ENCODE measurements at regions not wholly inside any gene's neighbourhood (a gene's known extent, or its start where the extent isn't known, plus 50 kb on each side); places are given as distances from the start of the nearest gene placed in this dataset.

DNA sequence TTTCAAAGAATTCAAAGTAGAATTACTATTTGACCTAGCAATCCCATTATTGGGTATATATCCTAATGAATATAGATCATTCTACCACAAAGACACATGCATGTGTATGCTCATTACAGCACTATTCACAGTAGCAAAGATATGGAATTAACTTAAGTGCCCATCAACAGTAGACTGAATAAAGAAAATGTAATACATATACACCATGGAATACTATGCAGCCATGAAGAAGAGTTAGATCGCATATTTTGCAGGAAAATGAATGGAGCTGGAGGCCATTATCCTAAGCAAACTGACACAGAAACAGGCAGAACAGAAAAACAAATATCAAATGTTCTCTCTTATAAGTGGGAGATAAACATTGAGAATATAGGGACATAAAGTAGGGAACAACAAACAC, 519.2 kb upstream of the REG3G start:
- no peak for TF ChIP-seq MYC (IDR thresholded peaks at IDR 0.05; ENCODE audit: low read depth, low read length)
- TF ChIP-seq POLR2A (IDR thresholded peaks at IDR 0.05; ENCODE audit: extremely low read depth, insufficient read length), result no peak
- TF ChIP-seq, protein P1, sequence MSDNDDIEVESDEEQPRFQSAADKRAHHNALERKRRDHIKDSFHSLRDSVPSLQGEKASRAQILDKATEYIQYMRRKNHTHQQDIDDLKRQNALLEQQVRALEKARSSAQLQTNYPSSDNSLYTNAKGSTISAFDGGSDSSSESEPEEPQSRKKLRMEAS (IDR thresholded peaks at IDR 0.05; ENCODE audit: low read depth, low read length), result no peak
- TF ChIP-seq, protein P2, sequence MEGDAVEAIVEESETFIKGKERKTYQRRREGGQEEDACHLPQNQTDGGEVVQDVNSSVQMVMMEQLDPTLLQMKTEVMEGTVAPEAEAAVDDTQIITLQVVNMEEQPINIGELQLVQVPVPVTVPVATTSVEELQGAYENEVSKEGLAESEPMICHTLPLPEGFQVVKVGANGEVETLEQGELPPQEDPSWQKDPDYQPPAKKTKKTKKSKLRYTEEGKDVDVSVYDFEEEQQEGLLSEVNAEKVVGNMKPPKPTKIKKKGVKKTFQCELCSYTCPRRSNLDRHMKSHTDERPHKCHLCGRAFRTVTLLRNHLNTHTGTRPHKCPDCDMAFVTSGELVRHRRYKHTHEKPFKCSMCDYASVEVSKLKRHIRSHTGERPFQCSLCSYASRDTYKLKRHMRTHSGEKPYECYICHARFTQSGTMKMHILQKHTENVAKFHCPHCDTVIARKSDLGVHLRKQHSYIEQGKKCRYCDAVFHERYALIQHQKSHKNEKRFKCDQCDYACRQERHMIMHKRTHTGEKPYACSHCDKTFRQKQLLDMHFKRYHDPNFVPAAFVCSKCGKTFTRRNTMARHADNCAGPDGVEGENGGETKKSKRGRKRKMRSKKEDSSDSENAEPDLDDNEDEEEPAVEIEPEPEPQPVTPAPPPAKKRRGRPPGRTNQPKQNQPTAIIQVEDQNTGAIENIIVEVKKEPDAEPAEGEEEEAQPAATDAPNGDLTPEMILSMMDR (IDR thresholded peaks at IDR 0.05; ENCODE audit: low read depth, low read length), result no peak
- H3K4me3 ChIP-seq (ENCODE audit: low read depth, low read length), result no peak overlapping the region

DNA sequence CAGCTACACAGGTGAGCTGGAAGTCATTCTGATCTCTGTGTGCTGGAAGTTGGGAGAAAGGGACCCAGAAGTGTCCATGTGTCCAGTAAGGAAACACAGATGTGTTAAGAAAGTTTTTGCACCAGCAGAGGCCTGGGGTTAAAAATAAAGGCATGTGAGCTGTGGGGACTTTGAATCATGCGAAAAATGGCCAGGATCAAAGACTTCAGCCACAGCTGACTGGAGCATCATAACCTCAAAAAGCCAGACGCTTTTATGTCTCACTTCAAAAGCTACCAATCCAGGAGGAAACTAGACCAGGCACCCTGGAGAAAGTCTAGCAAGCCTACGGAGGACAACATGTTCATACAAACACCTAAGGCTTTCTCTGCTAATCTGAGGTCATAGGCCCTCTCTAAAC, 503.6 kb upstream of the REG3G start:
- TF ChIP-seq MYC (IDR thresholded peaks at IDR 0.05; ENCODE audit: low read depth, low read length) (no peak), POLR2A (IDR thresholded peaks at IDR 0.05; ENCODE audit: extremely low read depth, insufficient read length) (no peak)
- TF ChIP-seq, protein P2 (IDR thresholded peaks at IDR 0.05; ENCODE audit: low read depth, low read length), result no peak
- TF ChIP-seq, protein P1 (IDR thresholded peaks at IDR 0.05; ENCODE audit: low read depth, low read length), result no peak
- no peak for DNase-seq (ENCODE audit: low read depth)

More for the DNA sequence above, 519.2 kb upstream of the REG3G start:
- no peak for DNase-seq (ENCODE audit: low read depth)

DNA sequence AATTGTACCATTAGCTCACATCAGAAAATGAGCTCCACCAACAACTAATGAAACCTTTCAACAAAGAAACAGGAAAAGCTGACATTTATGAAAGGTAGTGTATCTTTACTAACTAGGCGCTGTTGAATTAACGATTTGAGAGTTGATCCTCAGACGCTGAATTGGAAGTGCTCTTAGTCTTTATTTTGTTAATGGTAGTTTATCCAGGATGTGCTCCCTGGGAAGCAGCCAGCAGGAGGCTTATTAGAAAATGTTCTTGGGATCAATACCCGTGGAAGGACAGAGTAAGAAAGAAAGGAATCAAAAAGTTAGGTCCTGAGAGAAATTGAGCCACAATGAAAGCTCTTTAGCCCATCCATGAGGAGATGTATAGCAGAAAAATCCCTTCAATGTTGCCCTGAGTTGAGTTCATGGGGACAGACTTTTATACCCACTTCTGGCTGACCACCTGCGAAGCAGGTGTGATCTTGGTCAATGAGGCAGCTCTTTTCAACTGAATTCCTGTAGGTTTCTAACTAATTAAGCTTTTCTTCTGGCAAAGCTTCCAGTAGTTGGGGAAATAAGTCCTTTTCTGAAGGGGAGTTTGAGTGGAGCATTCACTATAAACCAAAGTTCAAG, 492.6 kb upstream of the REG3G start:
- DNase-seq (ENCODE audit: low read depth), result no peak
- TF ChIP-seq, protein P2 (IDR thresholded peaks at IDR 0.05; ENCODE audit: low read depth, low read length), result no peak
- no peak for TF ChIP-seq MYC (IDR thresholded peaks at IDR 0.05; ENCODE audit: low read depth, low read length)
- TF ChIP-seq, protein P1 (IDR thresholded peaks at IDR 0.05; ENCODE audit: low read depth, low read length), result no peak
- TF ChIP-seq POLR2A (IDR thresholded peaks at IDR 0.05; ENCODE audit: extremely low read depth, insufficient read length), result no peak
- H3K4me3 ChIP-seq (ENCODE audit: low read depth, low read length), result no peak overlapping the region

More for the DNA sequence above, 503.6 kb upstream of the REG3G start:
- no peak overlapping the region for H3K4me3 ChIP-seq (ENCODE audit: low read depth, low read length)

DNA sequence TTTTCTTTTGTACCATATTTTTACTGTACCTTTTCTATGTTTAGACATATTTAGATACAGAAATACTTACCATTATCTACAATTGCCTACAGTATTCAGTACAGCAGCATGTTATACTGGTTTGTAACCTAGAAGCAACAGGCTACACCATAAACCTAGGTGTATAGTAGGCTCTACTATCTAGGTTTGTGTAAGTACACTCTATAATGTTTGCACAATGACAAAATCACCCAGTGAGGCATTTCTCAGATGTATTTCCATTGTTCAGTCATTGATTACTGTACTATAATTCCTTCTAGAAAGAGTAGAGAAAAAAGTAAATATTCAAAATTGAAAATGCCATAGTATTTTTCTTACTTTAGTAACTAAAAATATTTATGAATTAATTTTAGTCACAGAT, 490.1 kb upstream of the REG3G start:
- DNase-seq (ENCODE audit: low read depth), result no peak
- no peak overlapping the region for H3K4me3 ChIP-seq (ENCODE audit: low read depth, low read length)
- TF ChIP-seq, protein P2 (IDR thresholded peaks at IDR 0.05; ENCODE audit: low read depth, low read length), result no peak
- TF ChIP-seq, protein P1 (IDR thresholded peaks at IDR 0.05; ENCODE audit: low read depth, low read length), result no peak
- no peak for TF ChIP-seq MYC (IDR thresholded peaks at IDR 0.05; ENCODE audit: low read depth, low read length)
- TF ChIP-seq POLR2A (IDR thresholded peaks at IDR 0.05; ENCODE audit: extremely low read depth, insufficient read length), result no peak

DNA sequence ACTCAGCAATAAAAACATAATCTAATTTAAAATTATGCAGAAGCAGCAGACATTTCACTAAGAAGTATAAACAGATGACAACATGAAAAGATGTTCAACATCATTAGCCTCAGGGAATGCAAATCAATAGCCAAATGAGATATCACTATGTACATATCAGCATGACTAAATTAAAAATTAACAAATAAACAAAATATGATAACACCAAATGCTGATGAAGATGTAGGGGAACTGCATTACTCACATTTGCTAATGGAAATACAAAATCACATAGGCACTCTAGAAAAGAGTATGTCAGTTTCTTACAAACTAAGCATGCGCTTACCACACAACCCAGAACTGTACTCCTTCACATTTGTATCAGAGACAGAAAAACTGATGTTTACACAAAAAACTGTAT, 487.2 kb upstream of the REG3G start:
- TF ChIP-seq, protein P2 (IDR thresholded peaks at IDR 0.05; ENCODE audit: low read depth, low read length), result no peak
- TF ChIP-seq MYC (IDR thresholded peaks at IDR 0.05; ENCODE audit: low read depth, low read length) (no peak), POLR2A (IDR thresholded peaks at IDR 0.05; ENCODE audit: extremely low read depth, insufficient read length) (no peak)
- TF ChIP-seq, protein P1 (IDR thresholded peaks at IDR 0.05; ENCODE audit: low read depth, low read length), result no peak
- no peak for DNase-seq (ENCODE audit: low read depth)
- no peak overlapping the region for H3K4me3 ChIP-seq (ENCODE audit: low read depth, low read length)

Data from NB4 (cell line).